Gastroesophageal sphincter (tissue), 3 donors: ENCODE measurements at regions not wholly inside any gene's neighbourhood (a gene's known extent, or its start where the extent isn't known, plus 50 kb on each side); places are given as distances from the start of the nearest gene placed in this dataset.

ENCODE experiments used
- POLR2A ChIP-seq, 2 donors: fragments of 450-650 bp; IDR thresholded peaks; one replicate each; pipeline ENCODE4 v1.6.1; 2017; ENCODE audit warnings: antibody characterized with exemption in 2 of 2, mild to moderate bottlenecking in 2 of 2, moderate library complexity in 1 of 2
- TF ChIP-seq, protein P1 (sequence below), 4 experiments: fragments of 200-600 bp in 2 of 4; fragments of 450-650 bp in 2 of 4; sonication (generic) in 1 of 4; IDR thresholded peaks; one replicate each; pipeline ENCODE4 v1.5.1; 2017 to 2019; ENCODE audit warnings: antibody characterized with exemption in 4 of 4, mild to moderate bottlenecking in 2 of 4, moderate library complexity in 2 of 4

DNA sequence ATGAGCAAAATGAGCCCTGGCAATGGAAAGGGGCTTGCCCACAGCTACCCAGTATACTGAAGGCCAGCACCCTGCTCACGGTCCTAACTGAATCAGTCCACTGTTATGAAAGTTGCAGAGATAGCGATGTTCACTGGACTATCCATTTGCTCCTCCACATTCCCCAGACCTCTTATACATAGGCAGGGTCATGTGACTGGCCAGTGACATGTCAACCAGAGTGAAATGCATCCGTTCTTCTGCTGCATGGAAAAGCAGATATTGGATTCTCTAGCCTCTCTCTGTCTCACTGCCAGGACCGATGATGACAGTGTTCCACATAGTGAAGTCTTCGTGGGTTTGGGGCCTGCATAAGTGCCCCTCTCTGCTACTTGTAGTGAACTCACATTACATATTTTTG is 503.4 kb downstream of the RPS24 start:
- TF ChIP-seq, protein P1, sequence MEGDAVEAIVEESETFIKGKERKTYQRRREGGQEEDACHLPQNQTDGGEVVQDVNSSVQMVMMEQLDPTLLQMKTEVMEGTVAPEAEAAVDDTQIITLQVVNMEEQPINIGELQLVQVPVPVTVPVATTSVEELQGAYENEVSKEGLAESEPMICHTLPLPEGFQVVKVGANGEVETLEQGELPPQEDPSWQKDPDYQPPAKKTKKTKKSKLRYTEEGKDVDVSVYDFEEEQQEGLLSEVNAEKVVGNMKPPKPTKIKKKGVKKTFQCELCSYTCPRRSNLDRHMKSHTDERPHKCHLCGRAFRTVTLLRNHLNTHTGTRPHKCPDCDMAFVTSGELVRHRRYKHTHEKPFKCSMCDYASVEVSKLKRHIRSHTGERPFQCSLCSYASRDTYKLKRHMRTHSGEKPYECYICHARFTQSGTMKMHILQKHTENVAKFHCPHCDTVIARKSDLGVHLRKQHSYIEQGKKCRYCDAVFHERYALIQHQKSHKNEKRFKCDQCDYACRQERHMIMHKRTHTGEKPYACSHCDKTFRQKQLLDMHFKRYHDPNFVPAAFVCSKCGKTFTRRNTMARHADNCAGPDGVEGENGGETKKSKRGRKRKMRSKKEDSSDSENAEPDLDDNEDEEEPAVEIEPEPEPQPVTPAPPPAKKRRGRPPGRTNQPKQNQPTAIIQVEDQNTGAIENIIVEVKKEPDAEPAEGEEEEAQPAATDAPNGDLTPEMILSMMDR (IDR thresholded peaks at IDR 0.05): no peak
- TF ChIP-seq POLR2A (IDR thresholded peaks at IDR 0.05): no peak
